HEK293 (cell line): ENCODE measurements at regions not wholly inside any gene's neighbourhood (a gene's known extent, or its start where the extent isn't known, plus 50 kb on each side); places are given as distances from the start of the nearest gene placed in this dataset.

Experiments used
- CTCF ChIA-PET: fragments of 350-600 bp; formaldehyde crosslinking; extraction: SDS; loops from one replicate; lab custom pipeline; 2021; ENCODE audit warnings: antibody characterized with exemption; lab: Yijun Ruan, JAX
- POLR2A ChIA-PET: fragments of 300-600 bp; formaldehyde crosslinking; extraction: SDS; loops from one replicate; lab custom pipeline; 2020; ENCODE audit warnings: antibody characterized with exemption, inconsistent platforms; lab: Yijun Ruan, JAX
- H3K27ac ChIP-seq: fragments of 200-500 bp; sonication (Bioruptor generic); 2 replicates; pipeline ENCODE4 v1.5.1; 2014; ENCODE audit warnings: low read depth, low read length, control low read depth, inconsistent platforms; ENCODE audit errors: extremely low read depth
- H3K36me3 ChIP-seq, 2 experiments: fragments of 200-500 bp in 1 of 2; sonication (Bioruptor generic) in 1 of 2; 1 replicate in 1 of 2; 2 replicates in 1 of 2; pipeline ENCODE4 v1.5.1; 2014 to 2017; ENCODE audit warnings: inconsistent platforms in 2 of 2, low read length in 2 of 2; ENCODE audit not compliant: control insufficient read depth in 2 of 2, insufficient read depth in 1 of 2
- H3K4me1 ChIP-seq: fragments of 200-500 bp; sonication (Bioruptor generic); 2 replicates; pipeline ENCODE4 v1.5.1; 2014; ENCODE audit warnings: mild to moderate bottlenecking, low read length, inconsistent platforms; ENCODE audit not compliant: control insufficient read depth, insufficient read depth
- H3K4me3 ChIP-seq: 2 replicates; pipeline ENCODE4 v1.5.1; 2011; ENCODE audit warnings: low read depth, mild to moderate bottlenecking, control low read depth, low read length, moderate library complexity
- H3K9me3 ChIP-seq: fragments of 200-500 bp; sonication (Bioruptor generic); 2 replicates; pipeline ENCODE4 v1.5.1; 2014; ENCODE audit warnings: low read depth, low read length, inconsistent platforms; ENCODE audit not compliant: control insufficient read depth, insufficient read depth
- OSR2 ChIP-seq: fragments of 450-650 bp; formaldehyde crosslinking; IDR thresholded peaks from 2 replicates; pipeline ENCODE4 v1.5.1; 2016; ENCODE audit warnings: missing biosample characterization, missing genetic modification characterization
- ZBTB21 ChIP-seq: fragments of 450-650 bp; formaldehyde crosslinking; IDR thresholded peaks from 2 replicates; pipeline ENCODE4 v1.5.1; 2017; ENCODE audit warnings: missing biosample characterization, missing genetic modification characterization
- ZBTB8A ChIP-seq: fragments of 450-650 bp; formaldehyde crosslinking; IDR thresholded peaks from 2 replicates; pipeline ENCODE4 v1.5.1; 2016; ENCODE audit warnings: missing biosample characterization, missing genetic modification characterization
- ZFP69B ChIP-seq: fragments of 450-650 bp; formaldehyde crosslinking; IDR thresholded peaks from 2 replicates; pipeline ENCODE4 v1.5.1; 2016; ENCODE audit warnings: missing biosample characterization, missing genetic modification characterization
- ZNF10 ChIP-seq: fragments of 450-650 bp; formaldehyde crosslinking; IDR thresholded peaks from 2 replicates; pipeline ENCODE4 v1.5.1; 2017; ENCODE audit warnings: missing biosample characterization, missing genetic modification characterization
- ZNF157 ChIP-seq: fragments of 450-650 bp; formaldehyde crosslinking; IDR thresholded peaks from 2 replicates; pipeline ENCODE4 v1.5.1; 2016; ENCODE audit warnings: missing biosample characterization, missing genetic modification characterization
- ZNF214 ChIP-seq: fragments of 450-650 bp; formaldehyde crosslinking; IDR thresholded peaks from 2 replicates; pipeline ENCODE4 v1.5.1; 2017; ENCODE audit warnings: missing biosample characterization, mild to moderate bottlenecking, missing genetic modification characterization, borderline replicate concordance
- ZNF239 ChIP-seq: fragments of 450-650 bp; formaldehyde crosslinking; IDR thresholded peaks from 2 replicates; pipeline ENCODE4 v1.5.1; 2016; ENCODE audit warnings: missing biosample characterization, missing genetic modification characterization
- ZNF341 ChIP-seq: fragments of 450-650 bp; formaldehyde crosslinking; IDR thresholded peaks from 2 replicates; pipeline ENCODE4; 2016; ENCODE audit warnings: low read depth, missing biosample characterization, missing genetic modification characterization
- ZNF354C ChIP-seq: fragments of 450-650 bp; formaldehyde crosslinking; IDR thresholded peaks from 2 replicates; pipeline ENCODE4 v1.5.1; 2016; ENCODE audit warnings: missing biosample characterization, missing genetic modification characterization, low read depth, borderline replicate concordance
- ZNF404 ChIP-seq: fragments of 450-650 bp; formaldehyde crosslinking; IDR thresholded peaks from 2 replicates; pipeline ENCODE4 v1.5.1; 2017; ENCODE audit warnings: missing biosample characterization, missing genetic modification characterization
- ZNF473 ChIP-seq: fragments of 450-650 bp; formaldehyde crosslinking; IDR thresholded peaks from 2 replicates; pipeline ENCODE4 v1.5.1; 2017; ENCODE audit warnings: missing biosample characterization, missing genetic modification characterization
- ZNF529 ChIP-seq: fragments of 450-650 bp; formaldehyde crosslinking; IDR thresholded peaks from 2 replicates; pipeline ENCODE4 v1.5.1; 2017; ENCODE audit warnings: missing genetic modification characterization, missing biosample characterization; ENCODE audit not compliant: insufficient replicate concordance
- ZNF571 ChIP-seq: fragments of 450-650 bp; formaldehyde crosslinking; IDR thresholded peaks from 2 replicates; pipeline ENCODE4 v1.5.0; 2017; ENCODE audit warnings: missing biosample characterization, missing genetic modification characterization
- ZSCAN30 ChIP-seq: fragments of 450-650 bp; IDR thresholded peaks from 2 replicates; pipeline ENCODE4 v1.5.1; 2018; ENCODE audit warnings: missing biosample characterization, mild to moderate bottlenecking, missing genetic modification characterization, moderate library complexity
- TF ChIP-seq, protein P1 (sequence below): fragments of 450-650 bp; formaldehyde crosslinking; conservative IDR thresholded peaks from 2 replicates; pipeline ENCODE4 v1.5.1; 2016; ENCODE audit warnings: low read depth, missing biosample characterization, missing genetic modification characterization
- TF ChIP-seq, protein P2 (sequence below): fragments of 450-650 bp; formaldehyde crosslinking; IDR thresholded peaks from 2 replicates; pipeline ENCODE4 v1.5.1; 2016; ENCODE audit warnings: missing biosample characterization, missing genetic modification characterization, borderline replicate concordance
- TF ChIP-seq, protein P3 (sequence below): fragments of 450-650 bp; formaldehyde crosslinking; IDR thresholded peaks from 2 replicates; pipeline ENCODE4 v1.5.1; 2016; ENCODE audit warnings: missing biosample characterization, missing genetic modification characterization
- TF ChIP-seq, protein P4 (sequence below): fragments of 450-650 bp; IDR thresholded peaks from 2 replicates; pipeline ENCODE4 v1.5.1; 2018; ENCODE audit warnings: missing biosample characterization, missing genetic modification characterization

DNA sequence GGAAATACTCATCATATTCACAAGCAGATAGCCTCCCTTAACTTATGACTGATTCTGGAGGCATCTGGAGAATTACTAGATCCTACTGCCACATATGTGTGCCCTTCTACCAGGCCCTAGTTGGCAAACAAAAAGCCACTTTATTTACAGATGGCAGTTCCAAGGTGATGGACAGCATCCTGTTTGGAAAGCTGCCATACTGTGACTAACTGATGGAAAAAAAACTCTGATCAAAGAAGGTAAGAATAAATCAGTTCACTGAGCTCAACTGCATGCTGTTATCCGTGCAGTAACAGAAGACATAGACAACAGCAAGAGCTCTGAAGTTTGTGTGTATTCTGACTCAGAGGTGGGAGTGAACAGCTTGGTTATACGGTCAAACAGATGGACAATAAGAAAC, 279.8 kb upstream of the POU5F2 start (continued):
- TF ChIP-seq, protein P1, sequence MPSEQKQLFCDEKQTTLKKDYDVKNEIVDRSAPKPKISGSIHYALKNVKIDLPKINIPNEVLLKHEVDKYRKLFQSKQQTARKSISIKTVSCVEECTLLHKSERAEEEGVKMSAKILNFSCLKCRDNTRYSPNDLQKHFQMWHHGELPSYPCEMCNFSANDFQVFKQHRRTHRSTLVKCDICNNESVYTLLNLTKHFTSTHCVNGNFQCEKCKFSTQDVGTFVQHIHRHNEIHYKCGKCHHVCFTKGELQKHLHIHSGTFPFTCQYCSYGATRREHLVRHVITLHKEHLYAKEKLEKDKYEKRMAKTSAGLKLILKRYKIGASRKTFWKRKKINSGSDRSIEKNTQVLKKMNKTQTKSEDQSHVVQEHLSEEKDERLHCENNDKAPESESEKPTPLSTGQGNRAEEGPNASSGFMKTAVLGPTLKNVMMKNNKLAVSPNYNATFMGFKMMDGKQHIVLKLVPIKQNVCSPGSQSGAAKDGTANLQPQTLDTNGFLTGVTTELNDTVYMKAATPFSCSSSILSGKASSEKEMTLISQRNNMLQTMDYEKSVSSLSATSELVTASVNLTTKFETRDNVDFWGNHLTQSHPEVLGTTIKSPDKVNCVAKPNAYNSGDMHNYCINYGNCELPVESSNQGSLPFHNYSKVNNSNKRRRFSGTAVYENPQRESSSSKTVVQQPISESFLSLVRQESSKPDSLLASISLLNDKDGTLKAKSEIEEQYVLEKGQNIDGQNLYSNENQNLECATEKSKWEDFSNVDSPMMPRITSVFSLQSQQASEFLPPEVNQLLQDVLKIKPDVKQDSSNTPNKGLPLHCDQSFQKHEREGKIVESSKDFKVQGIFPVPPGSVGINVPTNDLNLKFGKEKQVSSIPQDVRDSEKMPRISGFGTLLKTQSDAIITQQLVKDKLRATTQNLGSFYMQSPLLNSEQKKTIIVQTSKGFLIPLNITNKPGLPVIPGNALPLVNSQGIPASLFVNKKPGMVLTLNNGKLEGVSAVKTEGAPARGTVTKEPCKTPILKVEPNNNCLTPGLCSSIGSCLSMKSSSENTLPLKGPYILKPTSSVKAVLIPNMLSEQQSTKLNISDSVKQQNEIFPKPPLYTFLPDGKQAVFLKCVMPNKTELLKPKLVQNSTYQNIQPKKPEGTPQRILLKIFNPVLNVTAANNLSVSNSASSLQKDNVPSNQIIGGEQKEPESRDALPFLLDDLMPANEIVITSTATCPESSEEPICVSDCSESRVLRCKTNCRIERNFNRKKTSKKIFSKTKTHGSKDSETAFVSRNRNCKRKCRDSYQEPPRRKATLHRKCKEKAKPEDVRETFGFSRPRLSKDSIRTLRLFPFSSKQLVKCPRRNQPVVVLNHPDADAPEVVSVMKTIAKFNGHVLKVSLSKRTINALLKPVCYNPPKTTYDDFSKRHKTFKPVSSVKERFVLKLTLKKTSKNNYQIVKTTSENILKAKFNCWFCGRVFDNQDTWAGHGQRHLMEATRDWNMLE (tag by site-specific recombination) = no peak
- no peak for TF ChIP-seq ZSCAN30 (tag by site-specific recombination)
- TF ChIP-seq ZNF571 = no peak
- TF ChIP-seq, protein P2, sequence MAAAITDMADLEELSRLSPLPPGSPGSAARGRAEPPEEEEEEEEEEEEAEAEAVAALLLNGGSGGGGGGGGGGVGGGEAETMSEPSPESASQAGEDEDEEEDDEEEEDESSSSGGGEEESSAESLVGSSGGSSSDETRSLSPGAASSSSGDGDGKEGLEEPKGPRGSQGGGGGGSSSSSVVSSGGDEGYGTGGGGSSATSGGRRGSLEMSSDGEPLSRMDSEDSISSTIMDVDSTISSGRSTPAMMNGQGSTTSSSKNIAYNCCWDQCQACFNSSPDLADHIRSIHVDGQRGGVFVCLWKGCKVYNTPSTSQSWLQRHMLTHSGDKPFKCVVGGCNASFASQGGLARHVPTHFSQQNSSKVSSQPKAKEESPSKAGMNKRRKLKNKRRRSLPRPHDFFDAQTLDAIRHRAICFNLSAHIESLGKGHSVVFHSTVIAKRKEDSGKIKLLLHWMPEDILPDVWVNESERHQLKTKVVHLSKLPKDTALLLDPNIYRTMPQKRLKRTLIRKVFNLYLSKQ (tag by site-specific recombination) = no peak
- TF ChIP-seq ZNF529 (tag by site-specific recombination) = no peak
- no peak for TF ChIP-seq ZBTB8A (tag by site-specific recombination)

DNA sequence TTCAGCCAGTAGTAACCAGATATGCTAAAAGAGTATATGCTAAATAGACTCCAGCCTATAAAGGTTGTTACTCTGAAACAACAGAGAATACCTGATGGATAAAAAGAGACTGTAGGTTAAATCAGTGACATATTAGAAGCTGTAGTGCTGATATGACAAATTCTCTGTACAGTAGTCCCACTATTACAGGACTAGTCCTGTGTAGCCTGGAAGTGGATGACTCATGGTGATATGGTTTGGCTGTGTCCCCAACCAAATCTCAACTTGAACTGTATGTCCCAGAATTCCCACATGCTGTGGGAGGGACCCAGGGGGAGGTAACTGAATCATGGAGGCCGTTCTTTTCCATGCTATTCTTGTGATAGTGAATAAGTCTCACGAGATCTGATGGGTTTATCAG, 276.2 kb upstream of the POU5F2 start:
- no peaks in the 10 kb centered on the region for H3K4me1 ChIP-seq
- H3K4me3 ChIP-seq = no peak overlapping the region
- CTCF ChIA-PET = no interaction called here
- TF ChIP-seq ZNF354C (tag by site-specific recombination) = no peak
- TF ChIP-seq, protein P1 (tag by site-specific recombination) = no peak
- TF ChIP-seq ZFP69B = no peak
- no peak for TF ChIP-seq ZNF473 (tag by site-specific recombination)
- POLR2A ChIA-PET = no interaction called here
- H3K9me3 ChIP-seq = no peaks in the 10 kb centered on the region
- H3K27ac ChIP-seq = no peak overlapping the region
- H3K36me3 ChIP-seq = no peaks in the 10 kb centered on the region

DNA sequence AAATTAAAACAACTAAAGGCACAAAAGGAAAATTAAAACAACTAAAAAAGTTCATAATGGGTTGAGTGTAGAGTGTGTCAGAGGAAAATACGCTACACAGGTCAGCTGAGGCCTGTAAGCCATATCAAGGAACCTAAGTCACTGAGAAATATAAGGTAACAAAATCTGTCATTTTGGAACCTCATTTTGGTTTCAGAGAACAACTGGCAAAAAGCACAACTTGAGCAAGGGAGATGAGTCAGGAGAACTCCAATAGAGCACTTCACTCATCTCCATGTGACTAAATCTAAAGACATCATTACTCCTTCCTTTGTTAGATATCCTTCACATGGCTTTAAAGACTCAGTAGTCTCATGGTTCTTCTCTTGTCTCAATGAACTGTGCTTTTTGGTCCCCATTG, 269.4 kb upstream of the POU5F2 start:
- Histone ChIP-seq H3K36me3 (no peaks in the 10 kb centered on the region), H3K9me3 (no peaks in the 10 kb centered on the region), H3K27ac (no peak overlapping the region), H3K4me1 (no peaks in the 10 kb centered on the region), H3K4me3 (no peak overlapping the region)
- ChIA-PET POLR2A (no interaction called here), CTCF (no interaction called here)
- TF ChIP-seq ZNF157 (tag by site-specific recombination) (no peak), ZNF214 (no peak), ZNF239 (tag by site-specific recombination) (no peak), ZBTB21 (tag by site-specific recombination) (no peak), ZNF404 (tag by site-specific recombination) (no peak), ZNF10 (tag by site-specific recombination) (no peak), ZNF341 (tag by site-specific recombination) (no peak), OSR2 (tag by site-specific recombination) (no peak)
- TF ChIP-seq, protein P3, sequence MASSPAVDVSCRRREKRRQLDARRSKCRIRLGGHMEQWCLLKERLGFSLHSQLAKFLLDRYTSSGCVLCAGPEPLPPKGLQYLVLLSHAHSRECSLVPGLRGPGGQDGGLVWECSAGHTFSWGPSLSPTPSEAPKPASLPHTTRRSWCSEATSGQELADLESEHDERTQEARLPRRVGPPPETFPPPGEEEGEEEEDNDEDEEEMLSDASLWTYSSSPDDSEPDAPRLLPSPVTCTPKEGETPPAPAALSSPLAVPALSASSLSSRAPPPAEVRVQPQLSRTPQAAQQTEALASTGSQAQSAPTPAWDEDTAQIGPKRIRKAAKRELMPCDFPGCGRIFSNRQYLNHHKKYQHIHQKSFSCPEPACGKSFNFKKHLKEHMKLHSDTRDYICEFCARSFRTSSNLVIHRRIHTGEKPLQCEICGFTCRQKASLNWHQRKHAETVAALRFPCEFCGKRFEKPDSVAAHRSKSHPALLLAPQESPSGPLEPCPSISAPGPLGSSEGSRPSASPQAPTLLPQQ = no peak
- TF ChIP-seq, protein P4, sequence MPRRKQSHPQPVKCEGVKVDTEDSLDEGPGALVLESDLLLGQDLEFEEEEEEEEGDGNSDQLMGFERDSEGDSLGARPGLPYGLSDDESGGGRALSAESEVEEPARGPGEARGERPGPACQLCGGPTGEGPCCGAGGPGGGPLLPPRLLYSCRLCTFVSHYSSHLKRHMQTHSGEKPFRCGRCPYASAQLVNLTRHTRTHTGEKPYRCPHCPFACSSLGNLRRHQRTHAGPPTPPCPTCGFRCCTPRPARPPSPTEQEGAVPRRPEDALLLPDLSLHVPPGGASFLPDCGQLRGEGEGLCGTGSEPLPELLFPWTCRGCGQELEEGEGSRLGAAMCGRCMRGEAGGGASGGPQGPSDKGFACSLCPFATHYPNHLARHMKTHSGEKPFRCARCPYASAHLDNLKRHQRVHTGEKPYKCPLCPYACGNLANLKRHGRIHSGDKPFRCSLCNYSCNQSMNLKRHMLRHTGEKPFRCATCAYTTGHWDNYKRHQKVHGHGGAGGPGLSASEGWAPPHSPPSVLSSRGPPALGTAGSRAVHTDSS (tag by site-specific recombination) = no peak
